ENCODE measurements at regions not wholly inside any gene's neighbourhood (a gene's known extent, or its start where the extent isn't known, plus 50 kb on each side); places are given as distances from the start of the nearest gene placed in this dataset.

- POLR2A ChIA-PET: no interaction called here
- no peak overlapping the region for H3K4me3 ChIP-seq (ENCODE audit: low read depth, low read length)
- TF ChIP-seq ZNF140 (tag by site-specific recombination; IDR thresholded peaks at IDR 0.05): no peak
- TF ChIP-seq ZNF324 (tag by site-specific recombination; IDR thresholded peaks at IDR 0.05): no peak
- no peak for TF ChIP-seq PATZ1 (tag by site-specific recombination; IDR thresholded peaks at IDR 0.05)
- TF ChIP-seq ZBTB6 (tag by site-specific recombination; IDR thresholded peaks at IDR 0.05): no peak
- TF ChIP-seq ZNF664 (tag by site-specific recombination; IDR thresholded peaks at IDR 0.05): no peak
- TF ChIP-seq ZNF473 (tag by site-specific recombination; IDR thresholded peaks at IDR 0.05): no peak
- CTCF ChIA-PET: interaction anchor here (1.3 to 1.7 kb wide), 2 partner anchors 83 to 84 kb away, joined by 5 read pairs; no protein-coding TSS in a partner anchor
- H3K36me3 ChIP-seq (ENCODE audit: control insufficient read depth in 2 of 2, insufficient read depth in 1 of 2, low read length in 2 of 2): no peaks in the 10 kb centered on the region
- H3K9me3 ChIP-seq (ENCODE audit: control insufficient read depth, insufficient read depth, low read depth, low read length): no peaks in the 10 kb centered on the region
- H3K4me1 ChIP-seq (ENCODE audit: control insufficient read depth, insufficient read depth, low read length): no peaks in the 10 kb centered on the region
- H3K27ac ChIP-seq (ENCODE audit: extremely low read depth, low read depth, low read length): no peak overlapping the region
Observed at GRCh38 chr16:87552072-87552718, 50.1 kb upstream of the JPH3 start.

- peak; percentile 9; the same call in 1 of the 2 replicates for TF ChIP-seq PRDM10 (tag by site-specific recombination; IDR thresholded peaks at IDR 0.05)
- no peak for TF ChIP-seq ZNF362 (tag by site-specific recombination; IDR thresholded peaks at IDR 0.05)
- TF ChIP-seq ZNF26 (tag by site-specific recombination; IDR thresholded peaks at IDR 0.05): no peak
- Histone ChIP-seq H3K4me3 (ENCODE audit: low read depth, low read length) (no peak overlapping the region), H3K36me3 (ENCODE audit: control insufficient read depth in 2 of 2, insufficient read depth in 1 of 2, low read length in 2 of 2) (no peaks in the 10 kb centered on the region), H3K27ac (ENCODE audit: extremely low read depth, low read depth, low read length) (no peak overlapping the region), H3K4me1 (ENCODE audit: control insufficient read depth, insufficient read depth, low read length) (no peaks in the 10 kb centered on the region), H3K9me3 (ENCODE audit: control insufficient read depth, insufficient read depth, low read depth, low read length) (no peaks in the 10 kb centered on the region)
- ChIA-PET POLR2A (no interaction called here), CTCF (interaction anchor here (0.6 to 1.3 kb wide), 8 partner anchors 9 to 320 kb away, joined by 3 to 7 read pairs (median 3); no protein-coding TSS in a partner anchor)
Observed at GRCh38 chr16:87551487-87551886, 50.8 kb upstream of the JPH3 start.

- Histone ChIP-seq H3K9me3 (ENCODE audit: control insufficient read depth, insufficient read depth, low read depth, low read length) (no peaks in the 10 kb centered on the region), H3K4me3 (ENCODE audit: low read depth, low read length) (no peak overlapping the region), H3K4me1 (ENCODE audit: control insufficient read depth, insufficient read depth, low read length) (no peaks in the 10 kb centered on the region), H3K27ac (ENCODE audit: extremely low read depth, low read depth, low read length) (no peak overlapping the region), H3K36me3 (ENCODE audit: control insufficient read depth in 2 of 2, insufficient read depth in 1 of 2, low read length in 2 of 2) (no peaks in the 10 kb centered on the region)
- ChIA-PET POLR2A (no interaction called here), CTCF (interaction anchor here (0.7 to 1.3 kb wide), 7 partner anchors 8 to 512 kb away, joined by 3 to 7 read pairs (median 4); no protein-coding TSS in a partner anchor)
- TF ChIP-seq ZNF404 (tag by site-specific recombination; IDR thresholded peaks at IDR 0.05): no peak
- TF ChIP-seq ZFP41 (tag by site-specific recombination; IDR thresholded peaks at IDR 0.05; ENCODE audit: borderline replicate concordance): no peak
- TF ChIP-seq ZNF654 (tag by site-specific recombination; IDR thresholded peaks at IDR 0.05; ENCODE audit: low read depth): peak; percentile 31
- TF ChIP-seq ZBTB8A (tag by site-specific recombination; IDR thresholded peaks at IDR 0.05): no peak
- TF ChIP-seq KLF16 (tag by site-specific recombination; IDR thresholded peaks at IDR 0.05): peak; percentile 48; the same call in 1 of the 2 replicates
- TF ChIP-seq ZNF148 (tag by site-specific recombination; IDR thresholded peaks at IDR 0.05; ENCODE audit: borderline replicate concordance): no peak
- no peak for TF ChIP-seq ZNF423 (tag by site-specific recombination; IDR thresholded peaks at IDR 0.05)
- TF ChIP-seq MEIS1 (CRISPR knock-in tag; IDR thresholded peaks at IDR 0.05; ENCODE audit: borderline replicate concordance): no peak
- no peak for TF ChIP-seq ZSCAN23 (tag by site-specific recombination; IDR thresholded peaks at IDR 0.05)
Observed at GRCh38 chr16:87550495-87550961, 51.8 kb upstream of the JPH3 start.

All from HEK293 (cell line).